RWPE2 (cell line): ENCODE measurements at regions not wholly inside any gene's neighbourhood (a gene's known extent, or its start where the extent isn't known, plus 50 kb on each side); places are given as distances from the start of the nearest gene placed in this dataset.

Experiments used
- ATAC-seq: fragments of 200-7000 bp; cut with Tn5 transposase; 3 replicates; pipeline ENCODE4 v1.9.1; 2021; ENCODE audit warnings: low read depth
- DNase-seq: peaks from one replicate; pipeline ENCODE4 v3.0.0-alpha.2; 2020; ENCODE audit warnings: low spot score
- H3K27ac ChIP-seq: fragments of 450-650 bp; 2 replicates; pipeline ENCODE4 v1.5.1; 2017; ENCODE audit warnings: mild to moderate bottlenecking; ENCODE audit not compliant: poor library complexity, severe bottlenecking
- H3K27me3 ChIP-seq: fragments of 250-450 bp; sonication (Bioruptor Pico); 2 replicates; pipeline ENCODE4 v1.5.1; 2021; ENCODE audit warnings: mild to moderate bottlenecking, moderate library complexity; ENCODE audit not compliant: insufficient read depth, poor library complexity, severe bottlenecking
- H3K36me3 ChIP-seq: fragments of 250-450 bp; sonication (Bioruptor Pico); 2 replicates; pipeline ENCODE4 v1.5.1; 2020; ENCODE audit warnings: low read depth, mild to moderate bottlenecking, moderate library complexity
- H3K4me1 ChIP-seq: fragments of 250-450 bp; sonication (Bioruptor Pico); 2 replicates; pipeline ENCODE4 v1.5.1; 2021; ENCODE audit warnings: mild to moderate bottlenecking, moderate library complexity; ENCODE audit not compliant: insufficient read depth, poor library complexity, severe bottlenecking
- H3K4me3 ChIP-seq: fragments of 250-450 bp; sonication (Bioruptor Pico); 2 replicates; pipeline ENCODE4 v1.5.1; 2021; ENCODE audit warnings: mild to moderate bottlenecking, moderate library complexity; ENCODE audit not compliant: severe bottlenecking
- H3K9me3 ChIP-seq: fragments of 250-450 bp; sonication (Bioruptor Pico); 2 replicates; pipeline ENCODE4 v1.5.1; 2021; ENCODE audit warnings: mild to moderate bottlenecking, moderate library complexity; ENCODE audit not compliant: severe bottlenecking
- CTCF ChIP-seq: fragments of 450-650 bp; IDR thresholded peaks from one replicate; pipeline ENCODE4 v1.5.1; 2017; ENCODE audit warnings: mild to moderate bottlenecking, moderate library complexity; ENCODE audit not compliant: poor library complexity, severe bottlenecking

GRCh38 chr5:172567843-172568242 is 73.2 kb upstream of the NEURL1B start:
- Histone ChIP-seq H3K27me3 (no peaks in the 10 kb centered on the region), H3K9me3 (no peaks in the 10 kb centered on the region), H3K4me1 (no peaks in the 10 kb centered on the region), H3K36me3 (no peaks in the 10 kb centered on the region), H3K4me3 (no peak overlapping the region), H3K27ac (no peak overlapping the region)
- TF ChIP-seq CTCF, result no peak
- DNase-seq, result no peak
- ATAC-seq, result no peak

GRCh38 chr5:172567294-172567693 is 73.8 kb upstream of the NEURL1B start:
- no peak for TF ChIP-seq CTCF
- ATAC-seq, result no peak
- no peak overlapping the region for H3K27ac ChIP-seq

GRCh38 chr5:172565931-172566665 is 75.0 kb upstream of the NEURL1B start:
- TF ChIP-seq CTCF, result no peak
- Histone ChIP-seq H3K4me1 (peaks cover 4% of the 10 kb centered on the region), H3K27me3 (no peaks in the 10 kb centered on the region), H3K36me3 (no peaks in the 10 kb centered on the region), H3K4me3 (no peak overlapping the region), H3K9me3 (no peaks in the 10 kb centered on the region), H3K27ac (no peak overlapping the region)
- ATAC-seq (no peak), DNase-seq (no peak)

More at GRCh38 chr5:172567294-172567693, 73.8 kb upstream of the NEURL1B start:
- Histone ChIP-seq H3K36me3 (no peaks in the 10 kb centered on the region), H3K9me3 (no peaks in the 10 kb centered on the region), H3K4me1 (no peaks in the 10 kb centered on the region), H3K27me3 (no peaks in the 10 kb centered on the region), H3K4me3 (no peak overlapping the region)
- DNase-seq, result no peak

- no peak for DNase-seq
- TF ChIP-seq CTCF, result no peak
- no peaks in the 10 kb centered on the region for H3K9me3 ChIP-seq
- no peaks in the 10 kb centered on the region for H3K36me3 ChIP-seq
- ATAC-seq, result no peak
- peaks cover 11% of the 10 kb centered on the region for H3K4me1 ChIP-seq
- no peak overlapping the region for H3K4me3 ChIP-seq
- H3K27ac ChIP-seq, result no peak overlapping the region
- no peaks in the 10 kb centered on the region for H3K27me3 ChIP-seq
These were observed 75.6 kb upstream of the NEURL1B start for GRCh38 chr5:172565455-172565854.

GRCh38 chr5:172564883-172565282 is 76.2 kb upstream of the NEURL1B start:
- no peak overlapping the region for H3K27ac ChIP-seq
- ATAC-seq (no peak), DNase-seq (no peak)
- H3K36me3 ChIP-seq, result no peaks in the 10 kb centered on the region
- H3K9me3 ChIP-seq, result no peaks in the 10 kb centered on the region
- peaks cover 16% of the 10 kb centered on the region for H3K4me1 ChIP-seq
- no peak overlapping the region for H3K4me3 ChIP-seq
- no peaks in the 10 kb centered on the region for H3K27me3 ChIP-seq
- no peak for TF ChIP-seq CTCF
